DOHH2 (cell line): ENCODE measurements at regions not wholly inside any gene's neighbourhood (a gene's known extent, or its start where the extent isn't known, plus 50 kb on each side); places are given as distances from the start of the nearest gene placed in this dataset.

Source experiments
- EZH2phosphoT487 ChIP-seq: fragments of 200-600 bp; sonication (generic); IDR thresholded peaks from 2 replicates; pipeline ENCODE4 v1.6.1; 2017; ENCODE audit warnings: borderline replicate concordance, mild to moderate bottlenecking, antibody characterized with exemption, low read length, moderate library complexity, mixed read lengths
- TF ChIP-seq, protein P1 (sequence below): fragments of 200-600 bp; sonication (generic); IDR thresholded peaks from one replicate; pipeline ENCODE4 v1.5.1; 2014; ENCODE audit warnings: antibody characterized with exemption, mild to moderate bottlenecking, low read depth, low read length; ENCODE audit not compliant: poor library complexity, severe bottlenecking

DNA sequence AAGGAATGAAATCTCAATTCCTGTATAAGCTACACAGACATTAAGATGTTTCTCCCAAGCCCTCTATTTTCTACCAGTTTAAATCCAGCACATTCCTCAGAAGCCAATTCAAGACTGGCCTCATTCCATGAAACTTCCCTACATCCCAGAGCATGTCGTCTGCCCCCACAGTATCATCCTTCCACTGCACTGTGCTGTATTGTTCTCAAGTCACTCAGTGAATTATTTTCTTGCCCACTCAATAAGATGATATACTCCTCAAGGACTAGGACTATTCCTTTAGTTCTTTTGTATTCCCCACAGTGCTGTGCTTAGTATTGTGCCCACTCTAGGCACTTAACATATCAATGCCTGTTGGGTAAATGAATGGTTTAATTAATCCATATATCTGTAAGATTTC lies 203.1 kb upstream of the BLID start:
- TF ChIP-seq, protein P1, sequence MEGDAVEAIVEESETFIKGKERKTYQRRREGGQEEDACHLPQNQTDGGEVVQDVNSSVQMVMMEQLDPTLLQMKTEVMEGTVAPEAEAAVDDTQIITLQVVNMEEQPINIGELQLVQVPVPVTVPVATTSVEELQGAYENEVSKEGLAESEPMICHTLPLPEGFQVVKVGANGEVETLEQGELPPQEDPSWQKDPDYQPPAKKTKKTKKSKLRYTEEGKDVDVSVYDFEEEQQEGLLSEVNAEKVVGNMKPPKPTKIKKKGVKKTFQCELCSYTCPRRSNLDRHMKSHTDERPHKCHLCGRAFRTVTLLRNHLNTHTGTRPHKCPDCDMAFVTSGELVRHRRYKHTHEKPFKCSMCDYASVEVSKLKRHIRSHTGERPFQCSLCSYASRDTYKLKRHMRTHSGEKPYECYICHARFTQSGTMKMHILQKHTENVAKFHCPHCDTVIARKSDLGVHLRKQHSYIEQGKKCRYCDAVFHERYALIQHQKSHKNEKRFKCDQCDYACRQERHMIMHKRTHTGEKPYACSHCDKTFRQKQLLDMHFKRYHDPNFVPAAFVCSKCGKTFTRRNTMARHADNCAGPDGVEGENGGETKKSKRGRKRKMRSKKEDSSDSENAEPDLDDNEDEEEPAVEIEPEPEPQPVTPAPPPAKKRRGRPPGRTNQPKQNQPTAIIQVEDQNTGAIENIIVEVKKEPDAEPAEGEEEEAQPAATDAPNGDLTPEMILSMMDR = no peak
- no peak for TF ChIP-seq EZH2phosphoT487
